ENCODE measurements at regions not wholly inside any gene's neighbourhood (a gene's known extent, or its start where the extent isn't known, plus 50 kb on each side); places are given as distances from the start of the nearest gene placed in this dataset. TPM values are rescaled to one million over a fixed set of nuclear protein-coding genes. Genes with fewer than 3 reads are reported as not detected.

GRCh38 chr18:42683094-42683493 lies 432.4 kb downstream of the RIT2 start:
- Histone ChIP-seq H2AFZ (ENCODE audit: low read length) (no peak overlapping the region), H4K20me1 (ENCODE audit: insufficient read depth, low read length) (no peaks in the 10 kb centered on the region), H3K9me2 (ENCODE audit: insufficient read depth, low read length) (no peaks in the 10 kb centered on the region), H3K4me2 (ENCODE audit: low read length) (no peak overlapping the region), H3K9me3 (ENCODE audit: low read length) (no peaks in the 10 kb centered on the region), H3K79me2 (ENCODE audit: insufficient read depth, low read depth, low read length) (no peaks in the 10 kb centered on the region), H3K36me3 (ENCODE audit: insufficient read depth, low read length) (no peaks in the 10 kb centered on the region), H3K4me3 (ENCODE audit: low read depth, low read length, poor library complexity, severe bottlenecking) (no peak overlapping the region), H3K27ac (ENCODE audit: low read depth, low read length, poor library complexity, severe bottlenecking) (no peak overlapping the region), H3K4me1 (ENCODE audit: insufficient read depth, low read length, poor library complexity, severe bottlenecking) (no peaks in the 10 kb centered on the region)
- POLR2A ChIA-PET = no interaction called here
- BruUV-seq (replicated peaks) = no TSS peak
- intact Hi-C loops (cut with micrococcal nuclease; ENCODE audit: unreplicated experiment) = no loop called here
- TF ChIP-seq CTCF (conservative IDR thresholded peaks at IDR 0.05; ENCODE audit: low read length) (no peak), EZH2phosphoT487 (IDR thresholded peaks at IDR 0.05; ENCODE audit: borderline replicate concordance, low read depth, low read length) (no peak)
- CTCF ChIA-PET (ENCODE audit: unreplicated experiment) = no interaction called here
- no peak for DNase-seq (ENCODE audit: low spot score)

- ChIA-PET POLR2A (no interaction called here), CTCF (ENCODE audit: unreplicated experiment) (no interaction called here)
- H3K79me2 ChIP-seq (ENCODE audit: insufficient read depth, low read depth, low read length) = no peaks in the 10 kb centered on the region
Measured at GRCh38 chr18:42689310-42689709, 426.2 kb downstream of the RIT2 start.

More at GRCh38 chr18:42689310-42689709, 426.2 kb downstream of the RIT2 start:
- no peaks in the 10 kb centered on the region for H3K9me3 ChIP-seq (ENCODE audit: low read length)
- H3K4me1 ChIP-seq (ENCODE audit: insufficient read depth, low read length, poor library complexity, severe bottlenecking) = no peaks in the 10 kb centered on the region
- no peak for TF ChIP-seq EZH2phosphoT487 (IDR thresholded peaks at IDR 0.05; ENCODE audit: borderline replicate concordance, low read depth, low read length)
- TF ChIP-seq CTCF (conservative IDR thresholded peaks at IDR 0.05; ENCODE audit: low read length) = no peak
- BruUV-seq (replicated peaks) = no TSS peak
- H3K4me3 ChIP-seq (ENCODE audit: low read depth, low read length, poor library complexity, severe bottlenecking) = no peak overlapping the region
- no peak overlapping the region for H3K4me2 ChIP-seq (ENCODE audit: low read length)
- DNase-seq (ENCODE audit: low spot score) = no peak
- H3K27ac ChIP-seq (ENCODE audit: low read depth, low read length, poor library complexity, severe bottlenecking) = no peak overlapping the region
- intact Hi-C loops (cut with micrococcal nuclease; ENCODE audit: unreplicated experiment) = no loop called here
- no peaks in the 10 kb centered on the region for H3K9me2 ChIP-seq (ENCODE audit: insufficient read depth, low read length)
- H4K20me1 ChIP-seq (ENCODE audit: insufficient read depth, low read length) = no peaks in the 10 kb centered on the region
- no peaks in the 10 kb centered on the region for H3K36me3 ChIP-seq (ENCODE audit: insufficient read depth, low read length)
- H2AFZ ChIP-seq (ENCODE audit: low read length) = no peak overlapping the region

Small RNA genes in the stretch of these regions (small RNA-seq; reads per million reads assigned to genes)
- not detected for gene RNA5SP454
